ENCODE measurements at regions not wholly inside any gene's neighbourhood (a gene's known extent, or its start where the extent isn't known, plus 50 kb on each side); places are given as distances from the start of the nearest gene placed in this dataset.
"Not testable (repeated sequence)": the region's sequence is repeated elsewhere in the genome, so short reads cannot be mapped to it uniquely, and the experiment has no call there.

DNA sequence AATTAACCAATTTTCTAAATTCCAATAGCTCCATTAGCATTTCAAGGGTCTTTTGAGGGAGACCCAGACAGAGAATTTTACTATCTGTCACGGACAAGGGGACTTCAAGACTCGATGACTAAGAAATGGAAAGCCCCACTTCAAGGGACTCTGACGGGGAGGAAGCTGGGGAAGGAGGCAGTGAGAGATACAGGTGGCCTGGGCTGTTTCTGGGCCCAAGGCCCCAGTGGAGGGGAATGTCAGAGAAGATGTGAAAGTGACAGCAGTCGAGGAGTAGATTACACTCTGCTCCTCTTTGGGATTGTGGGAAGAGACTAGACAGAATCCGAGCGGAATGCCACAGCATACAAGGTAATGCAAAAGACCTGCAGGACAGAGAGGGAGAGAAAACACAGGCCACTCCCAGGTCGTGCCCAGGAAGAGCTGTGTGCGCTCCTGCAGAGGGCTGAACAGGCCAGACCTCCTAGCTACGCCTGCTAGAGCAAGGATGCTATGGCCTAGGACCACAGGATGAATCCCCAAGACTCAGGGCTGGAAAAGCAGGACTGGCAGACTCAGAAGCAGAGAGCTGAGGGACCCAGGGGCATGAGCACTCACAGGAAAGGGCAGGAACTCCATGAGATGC, 321.5 kb upstream of the CHRNA7 start:
- ATAC-seq; H3K27ac ChIP-seq; H3K36me3 ChIP-seq; intact Hi-C loops (cut with DNase I); H3K27me3 ChIP-seq; H3K4me3 ChIP-seq; H3K4me1 ChIP-seq; H3K9me3 ChIP-seq; DNase-seq: not testable (repeated sequence)
- 41% methylated on average over 3 of the region's 9 CpGs for WGBS (ENCODE audit: insufficient coverage, low coverage, low lambda C conversion rate, missing lambda C conversion rate)

DNA sequence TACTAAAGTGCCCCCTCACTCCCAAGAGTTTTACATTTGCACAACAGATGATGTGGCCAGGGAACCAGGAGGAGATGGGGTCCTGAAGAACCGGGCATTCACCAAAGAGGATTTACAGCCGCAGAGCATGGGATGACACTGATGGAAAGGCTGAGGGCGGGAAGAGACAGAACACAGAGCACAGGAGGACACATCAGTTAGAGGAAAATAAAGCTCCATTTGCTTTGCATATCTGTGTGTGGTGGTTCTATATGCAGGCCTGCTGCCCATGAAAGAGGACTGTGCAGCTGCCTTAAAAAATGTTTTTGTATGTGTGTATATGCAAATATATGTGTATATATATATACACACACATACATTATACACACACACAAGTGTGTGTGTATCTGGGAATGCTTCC, 320.8 kb upstream of the CHRNA7 start:
- ATAC-seq; H3K36me3 ChIP-seq; intact Hi-C loops (cut with DNase I); H3K4me3 ChIP-seq; H3K9me3 ChIP-seq; DNase-seq; H3K27ac ChIP-seq; H3K27me3 ChIP-seq; H3K4me1 ChIP-seq: not testable (repeated sequence)
- WGBS (ENCODE audit: insufficient coverage, low coverage, low lambda C conversion rate, missing lambda C conversion rate) = 81% methylated on average over 2 of the region's 3 CpGs

DNA sequence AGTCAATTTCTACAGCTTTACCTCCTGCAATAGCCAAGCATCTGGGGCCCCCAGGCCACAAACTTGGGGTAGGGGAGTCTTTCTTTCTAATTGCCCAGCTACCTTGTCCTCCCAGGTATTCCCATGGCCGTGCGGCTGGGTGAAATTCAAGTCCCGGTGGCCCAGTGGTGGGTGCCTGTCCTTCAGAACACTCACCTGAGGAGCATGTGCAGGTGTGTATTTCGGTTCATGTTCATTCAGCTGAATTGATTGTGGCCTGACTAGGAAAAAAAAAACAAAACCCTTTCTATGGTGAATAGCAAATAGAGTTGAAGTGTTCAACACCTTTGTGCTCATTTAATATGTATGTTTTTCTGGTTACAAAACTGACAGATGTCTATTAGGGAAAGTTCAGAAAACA, 319.5 kb upstream of the CHRNA7 start:
- ATAC-seq; H3K27me3 ChIP-seq; H3K4me1 ChIP-seq; H3K36me3 ChIP-seq; H3K9me3 ChIP-seq; DNase-seq; intact Hi-C loops (cut with DNase I); H3K27ac ChIP-seq; H3K4me3 ChIP-seq: not testable (repeated sequence)
- WGBS (ENCODE audit: insufficient coverage, low coverage, low lambda C conversion rate, missing lambda C conversion rate) = 79% methylated on average over 2 of the region's 4 CpGs

DNA sequence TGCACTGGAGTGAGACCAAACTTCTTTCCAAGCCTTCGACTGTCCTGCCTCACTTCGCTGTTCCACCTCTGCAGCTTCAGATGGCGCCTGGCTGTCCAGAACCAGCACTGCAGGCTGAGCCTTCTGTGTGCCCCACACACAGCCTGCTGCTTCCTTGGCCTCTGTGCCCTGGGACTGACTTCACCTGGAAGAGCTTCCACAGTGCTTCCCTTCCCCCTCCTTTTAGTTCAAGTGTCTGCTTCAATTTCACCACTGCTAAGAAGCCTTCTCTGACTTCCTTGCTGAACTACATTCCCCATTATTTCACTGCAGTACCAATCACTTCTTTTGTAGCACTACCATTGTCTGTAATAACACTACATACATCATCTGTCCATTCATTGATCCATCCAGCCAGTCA, 315.1 kb upstream of the CHRNA7 start:
- H3K36me3 ChIP-seq; ATAC-seq; H3K9me3 ChIP-seq; H3K27ac ChIP-seq; H3K4me3 ChIP-seq; H3K4me1 ChIP-seq; DNase-seq; intact Hi-C loops (cut with DNase I); H3K27me3 ChIP-seq: not testable (repeated sequence)
- WGBS (ENCODE audit: insufficient coverage, low coverage, low lambda C conversion rate, missing lambda C conversion rate) = no CpG with 5 or more reads among the region's 3 CpGs

DNA sequence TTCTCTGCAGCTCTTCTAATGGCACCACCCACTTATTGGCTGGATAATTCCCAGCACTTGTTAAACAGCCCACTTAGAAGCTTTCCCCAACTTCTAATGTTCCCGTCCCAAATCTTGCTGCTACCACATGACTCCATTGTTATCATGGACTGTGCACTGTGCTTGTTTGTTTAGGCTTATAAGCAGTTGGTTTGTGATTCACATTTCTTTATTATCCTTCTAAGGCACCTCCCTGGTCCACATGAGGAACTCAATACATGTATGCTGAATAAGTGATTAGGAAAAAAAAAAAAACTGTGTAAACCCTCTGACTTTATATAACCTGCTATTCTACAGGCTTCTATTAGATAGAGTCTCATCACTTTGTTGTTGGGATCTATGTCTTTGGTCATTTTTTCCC, 311.7 kb upstream of the CHRNA7 start:
- WGBS (ENCODE audit: insufficient coverage, low coverage, low lambda C conversion rate, missing lambda C conversion rate) = no CpG with 5 or more reads among the region's 1 CpG
- H3K9me3 ChIP-seq; H3K36me3 ChIP-seq; H3K27ac ChIP-seq; H3K4me1 ChIP-seq; intact Hi-C loops (cut with DNase I); DNase-seq; H3K27me3 ChIP-seq; H3K4me3 ChIP-seq; ATAC-seq: not testable (repeated sequence)

DNA sequence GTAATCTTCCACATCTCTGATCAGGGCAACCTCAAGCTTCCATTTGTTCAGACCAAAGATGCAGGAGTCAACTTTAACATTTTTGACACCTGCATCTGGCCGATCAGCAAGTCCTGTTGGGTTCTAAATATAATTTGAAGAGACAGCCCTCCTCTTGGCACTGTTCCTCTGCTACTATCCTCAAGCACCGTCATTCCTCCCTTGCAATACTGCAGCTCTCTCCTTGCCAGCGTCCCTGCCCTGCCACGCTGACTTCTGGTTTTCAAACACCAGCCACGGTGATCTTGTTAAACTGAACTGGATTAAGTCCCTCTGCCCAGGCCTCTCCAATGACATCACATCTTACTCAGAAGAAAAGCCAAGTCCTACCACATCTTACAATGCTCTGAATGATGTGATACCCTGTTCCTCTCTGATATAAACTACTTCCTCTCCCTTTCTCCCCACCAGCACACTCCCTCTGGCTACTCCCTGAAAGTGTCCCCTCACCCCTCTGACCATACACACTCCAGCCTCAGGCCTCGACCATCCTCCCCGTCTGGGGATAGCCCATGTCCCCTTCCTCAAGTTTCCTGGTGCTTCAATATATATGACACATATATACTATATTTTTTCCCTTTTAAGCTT, 310.8 kb upstream of the CHRNA7 start:
- H3K36me3 ChIP-seq; H3K27me3 ChIP-seq; H3K9me3 ChIP-seq; ATAC-seq; DNase-seq; H3K4me3 ChIP-seq; intact Hi-C loops (cut with DNase I); H3K27ac ChIP-seq; H3K4me1 ChIP-seq: not testable (repeated sequence)
- 38% methylated on average over 7 of the region's 7 CpGs for WGBS (ENCODE audit: insufficient coverage, low coverage, low lambda C conversion rate, missing lambda C conversion rate)

DNA sequence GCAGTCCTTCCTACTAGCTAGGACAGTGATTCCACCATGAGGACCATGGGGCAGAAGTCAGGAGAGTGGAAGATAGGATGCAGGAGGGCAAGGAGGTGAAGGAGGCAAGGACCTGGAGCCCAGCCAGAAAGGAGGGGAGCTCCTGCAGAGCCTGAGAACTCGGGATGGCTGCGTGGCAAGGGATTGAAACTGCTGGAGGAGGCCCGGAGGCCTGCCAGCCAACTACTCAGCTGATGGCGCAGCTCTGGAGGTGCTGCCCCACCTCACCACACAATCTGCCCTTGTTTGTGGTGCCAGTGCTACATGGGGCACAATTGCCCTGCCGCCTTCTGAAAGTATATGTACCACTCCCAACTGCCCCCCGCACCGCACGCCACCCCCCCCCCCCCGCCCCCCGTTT, 307.3 kb upstream of the CHRNA7 start:
- intact Hi-C loops (cut with DNase I); H3K9me3 ChIP-seq; ATAC-seq; H3K36me3 ChIP-seq; H3K4me1 ChIP-seq; DNase-seq; H3K27ac ChIP-seq; H3K27me3 ChIP-seq; H3K4me3 ChIP-seq: not testable (repeated sequence)
- WGBS (ENCODE audit: insufficient coverage, low coverage, low lambda C conversion rate, missing lambda C conversion rate) = 72% methylated on average over 4 of the region's 10 CpGs

DNA sequence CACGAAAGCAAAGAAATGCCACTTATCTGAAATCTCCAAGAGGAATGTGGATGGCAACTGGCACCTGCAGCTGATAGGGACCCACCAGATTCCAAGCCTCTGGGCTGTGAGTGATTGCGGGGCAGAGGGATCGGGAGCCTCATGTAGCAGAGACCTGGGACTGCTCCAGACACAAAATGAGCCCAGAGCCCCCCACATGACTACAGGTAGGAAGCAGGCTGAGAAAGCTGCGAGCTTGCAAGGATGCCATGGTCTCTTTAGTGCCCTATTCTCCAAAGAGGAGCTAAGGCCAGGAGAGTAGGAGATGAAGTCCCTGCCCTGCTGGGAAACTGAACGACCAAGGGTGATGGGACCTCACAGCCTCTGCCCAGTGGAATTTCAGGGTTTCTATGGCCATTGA, 305.4 kb upstream of the CHRNA7 start:
- 60% methylated on average over 3 of the region's 5 CpGs for WGBS (ENCODE audit: insufficient coverage, low coverage, low lambda C conversion rate, missing lambda C conversion rate)
- ATAC-seq; intact Hi-C loops (cut with DNase I); H3K27ac ChIP-seq; DNase-seq; H3K4me1 ChIP-seq; H3K36me3 ChIP-seq; H3K4me3 ChIP-seq; H3K27me3 ChIP-seq; H3K9me3 ChIP-seq: not testable (repeated sequence)

DNA sequence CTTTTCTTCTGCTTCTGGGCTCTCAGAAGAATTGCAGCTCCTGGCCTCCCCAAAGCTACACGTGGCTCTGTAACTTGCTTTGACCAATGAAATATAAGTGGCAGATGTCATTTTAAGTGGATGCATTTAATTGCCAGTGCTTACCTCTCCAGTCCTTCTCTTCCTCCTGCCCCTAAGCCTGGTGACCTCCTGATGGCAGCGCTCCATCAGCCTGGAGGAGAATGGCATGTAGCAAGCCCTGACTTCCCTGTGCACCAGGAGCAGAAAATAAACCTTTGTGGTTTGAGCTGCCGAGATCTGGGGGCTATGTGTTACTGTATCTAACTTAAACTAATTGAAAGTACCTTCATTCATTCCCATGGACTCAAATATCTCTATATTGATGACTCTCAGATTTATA, 304.7 kb upstream of the CHRNA7 start:
- WGBS (ENCODE audit: insufficient coverage, low coverage, low lambda C conversion rate, missing lambda C conversion rate) = 43% methylated on average over 3 of the region's 3 CpGs
- DNase-seq; H3K27me3 ChIP-seq; ATAC-seq; H3K36me3 ChIP-seq; intact Hi-C loops (cut with DNase I); H3K27ac ChIP-seq; H3K9me3 ChIP-seq; H3K4me3 ChIP-seq; H3K4me1 ChIP-seq: not testable (repeated sequence)

All from right lobe of liver (tissue), 6 donors.